Mucosa of stomach (tissue), 1 donor: ENCODE measurements at regions not wholly inside any gene's neighbourhood (a gene's known extent, or its start where the extent isn't known, plus 50 kb on each side); places are given as distances from the start of the nearest gene placed in this dataset.

Experiments used
- H3K27me3 ChIP-seq: one replicate; pipeline ENCODE4 v1.7.0; 2013; ENCODE audit warnings: mild to moderate bottlenecking, low read length; ENCODE audit not compliant: control insufficient read depth, insufficient read depth
- H3K36me3 ChIP-seq: one replicate; pipeline ENCODE4 v1.7.0; 2013; ENCODE audit warnings: low read length; ENCODE audit not compliant: control insufficient read depth, insufficient read depth
- H3K4me1 ChIP-seq: one replicate; pipeline ENCODE4 v1.7.0; 2013; ENCODE audit warnings: mild to moderate bottlenecking, low read length; ENCODE audit not compliant: control insufficient read depth, insufficient read depth
- H3K4me3 ChIP-seq: one replicate; pipeline ENCODE4 v1.7.0; 2013; ENCODE audit warnings: low read length
- H3K9ac ChIP-seq: one replicate; pipeline ENCODE4 v1.7.0; 2013; ENCODE audit warnings: mild to moderate bottlenecking, low read length, moderate library complexity
- H3K9me3 ChIP-seq: one replicate; pipeline ENCODE4 v1.7.0; 2013; ENCODE audit warnings: mild to moderate bottlenecking, low read length, moderate library complexity; ENCODE audit not compliant: control insufficient read depth
- donor health status: Pancreatic carcinoma.

GRCh38 chr1:55824251-55824640 lies 609.1 kb upstream of the USP24 start:
- H3K4me1 ChIP-seq, result no peaks in the 10 kb centered on the region
- no peaks in the 10 kb centered on the region for H3K27me3 ChIP-seq
- no peak overlapping the region for H3K9ac ChIP-seq
- H3K4me3 ChIP-seq, result no peak overlapping the region
- H3K9me3 ChIP-seq, result no peaks in the 10 kb centered on the region
- no peaks in the 10 kb centered on the region for H3K36me3 ChIP-seq

GRCh38 chr1:55823541-55824250 lies 608.5 kb upstream of the USP24 start:
- no peaks in the 10 kb centered on the region for H3K27me3 ChIP-seq
- H3K4me1 ChIP-seq, result no peaks in the 10 kb centered on the region
- H3K36me3 ChIP-seq, result no peaks in the 10 kb centered on the region
- no peaks in the 10 kb centered on the region for H3K9me3 ChIP-seq
- no peak overlapping the region for H3K9ac ChIP-seq
- no peak overlapping the region for H3K4me3 ChIP-seq

- no peaks in the 10 kb centered on the region for H3K27me3 ChIP-seq
- no peak overlapping the region for H3K4me3 ChIP-seq
- no peaks in the 10 kb centered on the region for H3K4me1 ChIP-seq
- no peaks in the 10 kb centered on the region for H3K36me3 ChIP-seq
- no peak overlapping the region for H3K9ac ChIP-seq
- H3K9me3 ChIP-seq, result no peaks in the 10 kb centered on the region
These were observed 607.7 kb upstream of the USP24 start for GRCh38 chr1:55822891-55823290.

GRCh38 chr1:55821234-55821633 lies 606.1 kb upstream of the USP24 start:
- Histone ChIP-seq H3K36me3 (no peaks in the 10 kb centered on the region), H3K9me3 (no peaks in the 10 kb centered on the region), H3K4me3 (no peak overlapping the region), H3K4me1 (no peaks in the 10 kb centered on the region), H3K9ac (no peak overlapping the region), H3K27me3 (no peaks in the 10 kb centered on the region)

- Histone ChIP-seq H3K4me1 (no peaks in the 10 kb centered on the region), H3K9ac (no peak overlapping the region), H3K36me3 (no peaks in the 10 kb centered on the region), H3K27me3 (no peaks in the 10 kb centered on the region), H3K4me3 (no peak overlapping the region), H3K9me3 (no peaks in the 10 kb centered on the region)
These were observed 605.3 kb upstream of the USP24 start for GRCh38 chr1:55820501-55820900.

GRCh38 chr1:55819011-55819410 lies 603.8 kb upstream of the USP24 start:
- Histone ChIP-seq H3K9me3 (no peaks in the 10 kb centered on the region), H3K4me1 (no peaks in the 10 kb centered on the region), H3K4me3 (no peak overlapping the region), H3K36me3 (no peaks in the 10 kb centered on the region), H3K9ac (no peak overlapping the region), H3K27me3 (no peaks in the 10 kb centered on the region)

GRCh38 chr1:55816456-55817426 lies 601.6 kb upstream of the USP24 start:
- H3K9ac ChIP-seq, result no peak overlapping the region
- no peaks in the 10 kb centered on the region for H3K27me3 ChIP-seq
- H3K4me1 ChIP-seq, result no peaks in the 10 kb centered on the region
- H3K9me3 ChIP-seq, result no peaks in the 10 kb centered on the region
- H3K36me3 ChIP-seq, result no peaks in the 10 kb centered on the region
- no peak overlapping the region for H3K4me3 ChIP-seq

- H3K27me3 ChIP-seq, result no peaks in the 10 kb centered on the region
- H3K4me3 ChIP-seq, result no peak overlapping the region
- no peak overlapping the region for H3K9ac ChIP-seq
- H3K9me3 ChIP-seq, result no peaks in the 10 kb centered on the region
- no peaks in the 10 kb centered on the region for H3K4me1 ChIP-seq
- no peaks in the 10 kb centered on the region for H3K36me3 ChIP-seq
These were observed 600.7 kb upstream of the USP24 start for GRCh38 chr1:55815745-55816455.

GRCh38 chr1:55814967-55815366 lies 599.8 kb upstream of the USP24 start:
- H3K9ac ChIP-seq, result no peak overlapping the region

GRCh38 chr1:55813618-55814017 lies 598.5 kb upstream of the USP24 start:
- Histone ChIP-seq H3K9ac (no peak overlapping the region), H3K4me3 (no peak overlapping the region), H3K4me1 (no peaks in the 10 kb centered on the region), H3K27me3 (no peaks in the 10 kb centered on the region), H3K9me3 (no peaks in the 10 kb centered on the region), H3K36me3 (no peaks in the 10 kb centered on the region)

More at GRCh38 chr1:55814967-55815366, 599.8 kb upstream of the USP24 start:
- Histone ChIP-seq H3K4me1 (no peaks in the 10 kb centered on the region), H3K36me3 (no peaks in the 10 kb centered on the region), H3K27me3 (no peaks in the 10 kb centered on the region), H3K4me3 (no peak overlapping the region), H3K9me3 (no peaks in the 10 kb centered on the region)

GRCh38 chr1:55812281-55812680 lies 597.1 kb upstream of the USP24 start:
- Histone ChIP-seq H3K9ac (no peak overlapping the region), H3K4me3 (no peak overlapping the region), H3K9me3 (no peaks in the 10 kb centered on the region), H3K27me3 (no peaks in the 10 kb centered on the region), H3K36me3 (no peaks in the 10 kb centered on the region), H3K4me1 (no peaks in the 10 kb centered on the region)

- Histone ChIP-seq H3K4me3 (no peak overlapping the region), H3K9ac (no peak overlapping the region), H3K27me3 (no peaks in the 10 kb centered on the region), H3K9me3 (no peaks in the 10 kb centered on the region), H3K36me3 (no peaks in the 10 kb centered on the region), H3K4me1 (no peaks in the 10 kb centered on the region)
These were observed 593.1 kb upstream of the USP24 start for GRCh38 chr1:55808263-55808662.
